ENCODE measurements at regions not wholly inside any gene's neighbourhood (a gene's known extent, or its start where the extent isn't known, plus 50 kb on each side); places are given as distances from the start of the nearest gene placed in this dataset.

DNA sequence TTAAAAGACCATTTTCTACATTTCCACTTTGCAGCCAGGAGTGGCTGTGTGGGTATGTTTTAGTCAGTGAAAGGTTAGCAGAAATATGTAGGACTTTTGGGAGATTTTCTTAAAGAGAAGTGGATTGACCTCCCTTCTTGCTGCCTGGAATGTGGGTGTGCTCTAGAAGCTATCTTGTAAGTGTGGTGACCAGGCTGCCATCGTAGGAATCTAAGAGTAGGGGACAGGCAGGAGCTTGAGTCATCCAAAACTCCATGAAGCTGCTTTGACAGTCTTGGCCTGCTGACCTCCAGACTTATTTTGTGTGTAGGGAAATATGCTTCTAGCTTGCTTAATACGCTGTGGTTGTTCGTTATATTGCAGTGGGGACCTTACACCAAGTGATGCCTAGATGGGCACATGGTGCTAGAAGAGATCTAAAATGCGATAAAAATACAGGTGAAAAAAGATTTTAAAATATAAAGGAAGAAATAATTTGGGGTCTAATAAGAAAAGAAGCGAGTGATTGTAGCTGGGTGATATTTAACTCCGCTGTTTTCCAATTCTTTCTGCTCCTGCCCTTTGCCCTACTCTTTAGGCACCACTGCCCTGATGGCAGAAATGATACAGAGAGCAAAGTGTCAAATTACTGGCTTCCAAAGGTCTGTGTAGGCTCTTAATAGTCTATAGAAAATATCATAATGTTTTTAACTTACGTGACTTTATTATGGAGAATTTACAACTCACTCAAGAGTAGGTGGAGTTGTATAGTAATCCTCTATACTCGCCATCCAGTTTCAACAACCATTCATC is 298.2 kb upstream of the ZNF608 start:
- Mint-ChIP-seq H3K9me3 (peaks cover 0 to 3% (median 0%) of the 10 kb centered on the region in 6 donors), H3K4me3 (no peak overlapping the region), H3K4me1 (no peaks in the 10 kb centered on the region), H3K27me3 (ENCODE audit: low read depth in 3 of 3) (peaks cover 0 to 5% (median 2%) of the 10 kb centered on the region in 3 donors), H3K36me3 (no peaks in the 10 kb centered on the region), H3K27ac (no peak overlapping the region)
- DNase-seq, result no peak

DNA sequence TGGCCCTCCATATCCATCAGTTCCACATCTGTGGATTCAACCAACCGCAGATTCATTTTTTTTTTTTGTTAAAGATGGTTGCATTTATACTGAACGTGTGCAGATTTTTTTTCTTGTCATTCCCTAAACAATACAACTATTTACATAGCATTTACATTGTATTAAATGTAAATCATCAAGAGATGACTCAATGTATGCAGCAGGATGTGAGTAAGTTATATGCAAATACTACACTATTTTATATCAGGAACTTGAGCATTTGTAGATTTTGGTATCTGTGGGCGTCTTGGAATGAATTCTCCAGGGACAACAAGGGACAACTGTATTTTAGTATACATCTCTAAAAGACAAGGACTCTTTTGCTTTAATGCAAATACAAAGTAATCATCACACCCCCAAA is 299.2 kb upstream of the ZNF608 start:
- no peaks in the 10 kb centered on the region for H3K4me1 Mint-ChIP-seq
- H3K27ac Mint-ChIP-seq, result no peak overlapping the region
- H3K4me3 Mint-ChIP-seq, result no peak overlapping the region
- no peak for DNase-seq
- no peaks in the 10 kb centered on the region for H3K36me3 Mint-ChIP-seq
- H3K9me3 Mint-ChIP-seq, result peaks cover 0 to 3% (median 0%) of the 10 kb centered on the region in 6 donors
- peaks cover 0 to 6% (median 2%) of the 10 kb centered on the region in 3 donors for H3K27me3 Mint-ChIP-seq (ENCODE audit: low read depth in 3 of 3)

DNA sequence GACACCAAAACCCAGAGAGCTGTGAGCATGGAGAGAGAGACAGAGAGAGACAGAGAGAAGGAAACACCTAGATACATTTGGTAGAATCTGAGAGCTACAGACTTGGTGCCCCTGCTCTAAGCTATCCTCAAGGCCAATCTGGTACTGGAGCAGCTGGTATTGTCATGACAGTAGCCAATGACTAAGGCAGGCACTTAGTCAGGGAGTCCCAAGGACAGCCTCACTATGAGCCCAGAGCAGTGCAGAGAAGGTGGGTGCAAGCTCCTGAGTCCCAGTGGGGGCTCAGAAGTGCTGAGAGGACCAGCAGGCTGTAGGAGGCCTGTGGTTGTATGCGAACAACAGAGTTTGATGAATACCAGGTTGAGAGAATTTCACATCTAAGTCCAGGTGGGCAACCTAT is 300.4 kb upstream of the ZNF608 start:
- DNase-seq, result no peak
- Mint-ChIP-seq H3K27ac (no peak overlapping the region), H3K4me1 (no peaks in the 10 kb centered on the region), H3K27me3 (ENCODE audit: low read depth in 3 of 3) (peaks cover 0 to 6% (median 2%) of the 10 kb centered on the region in 3 donors), H3K36me3 (no peaks in the 10 kb centered on the region), H3K9me3 (peaks cover 0 to 3% (median 0%) of the 10 kb centered on the region in 6 donors), H3K4me3 (no peak overlapping the region)

GRCh38 chr5:125047871-125048270 is 301.4 kb upstream of the ZNF608 start:
- no peaks in the 10 kb centered on the region for H3K4me1 Mint-ChIP-seq
- peaks cover 0 to 6% (median 2%) of the 10 kb centered on the region in 3 donors for H3K27me3 Mint-ChIP-seq (ENCODE audit: low read depth in 3 of 3)
- peaks cover 0 to 3% (median 0%) of the 10 kb centered on the region in 6 donors for H3K9me3 Mint-ChIP-seq
- no peak overlapping the region for H3K4me3 Mint-ChIP-seq
- DNase-seq, result no peak
- H3K27ac Mint-ChIP-seq, result no peak overlapping the region
- H3K36me3 Mint-ChIP-seq, result no peaks in the 10 kb centered on the region

GRCh38 chr5:125049721-125050702 is 303.6 kb upstream of the ZNF608 start:
- H3K27ac Mint-ChIP-seq, result no peak overlapping the region
- peaks cover 0 to 7% (median 2%) of the 10 kb centered on the region in 3 donors for H3K27me3 Mint-ChIP-seq (ENCODE audit: low read depth in 3 of 3)
- no peaks in the 10 kb centered on the region for H3K4me1 Mint-ChIP-seq
- no peaks in the 10 kb centered on the region for H3K36me3 Mint-ChIP-seq
- H3K9me3 Mint-ChIP-seq, result peaks cover 0 to 3% (median 0%) of the 10 kb centered on the region in 6 donors
- H3K4me3 Mint-ChIP-seq, result no peak overlapping the region
- DNase-seq, result no peak

DNA sequence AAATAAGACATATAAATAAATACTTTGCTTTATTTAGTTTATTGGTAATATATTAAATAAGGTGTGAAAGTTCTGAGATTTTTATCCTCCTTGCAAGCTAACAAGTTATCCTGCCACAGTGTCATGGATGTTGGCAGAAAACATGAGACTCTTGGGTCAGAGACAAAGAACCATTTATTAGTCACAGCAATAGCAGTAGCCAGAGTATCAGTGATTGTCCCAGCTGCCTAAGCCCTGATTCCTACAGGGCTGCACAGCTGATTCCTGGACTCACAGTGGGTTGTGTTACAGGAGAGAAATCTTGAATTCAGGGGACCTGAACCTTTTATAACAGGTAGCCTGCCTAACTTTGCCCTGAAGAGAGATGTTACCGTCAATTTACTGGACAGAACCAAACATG is 304.5 kb upstream of the ZNF608 start:
- H3K9me3 Mint-ChIP-seq, result peaks cover 0 to 4% (median 0%) of the 10 kb centered on the region in 6 donors
- no peak overlapping the region for H3K4me3 Mint-ChIP-seq
- no peak for DNase-seq
- no peaks in the 10 kb centered on the region for H3K4me1 Mint-ChIP-seq
- no peak overlapping the region for H3K27ac Mint-ChIP-seq
- no peaks in the 10 kb centered on the region for H3K36me3 Mint-ChIP-seq
- peaks cover 0 to 5% (median 2%) of the 10 kb centered on the region in 3 donors for H3K27me3 Mint-ChIP-seq (ENCODE audit: low read depth in 3 of 3)

GRCh38 chr5:125052584-125052983 is 306.1 kb upstream of the ZNF608 start:
- no peak overlapping the region for H3K27ac Mint-ChIP-seq
- H3K27me3 Mint-ChIP-seq (ENCODE audit: low read depth in 3 of 3), result peaks cover 0 to 5% (median 0%) of the 10 kb centered on the region in 3 donors

DNA sequence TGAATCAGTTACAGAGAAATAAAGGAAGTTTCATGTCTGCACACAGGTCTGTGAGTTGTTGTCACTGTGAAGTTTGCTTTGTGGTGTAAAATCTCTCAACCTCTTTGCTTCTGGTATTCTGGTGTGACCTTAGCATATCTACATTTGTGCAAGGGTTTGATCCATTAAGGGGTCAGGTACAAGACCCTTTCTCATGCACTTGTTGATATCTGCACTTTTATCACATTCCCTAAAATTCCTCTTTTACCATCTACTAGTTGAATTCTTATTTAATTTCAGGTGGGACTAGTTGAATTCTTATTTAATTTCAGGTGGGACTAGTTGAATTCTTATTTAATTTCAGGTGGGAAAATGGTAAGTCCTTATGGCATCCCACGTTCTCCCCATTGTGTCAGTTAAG is 306.7 kb upstream of the ZNF608 start:
- Mint-ChIP-seq H3K27ac (no peak overlapping the region), H3K36me3 (no peaks in the 10 kb centered on the region), H3K4me1 (peaks cover 4 to 7% of the 10 kb centered on the region in 2 donors), H3K4me3 (no peak overlapping the region), H3K9me3 (peaks cover 0 to 2% (median 0%) of the 10 kb centered on the region in 6 donors), H3K27me3 (ENCODE audit: low read depth in 3 of 3) (peaks cover 0 to 5% (median 1%) of the 10 kb centered on the region in 3 donors)
- DNase-seq, result no peak

More at GRCh38 chr5:125052584-125052983, 306.1 kb upstream of the ZNF608 start:
- H3K4me1 Mint-ChIP-seq, result peaks cover 4 to 7% of the 10 kb centered on the region in 2 donors
- no peak for DNase-seq
- H3K4me3 Mint-ChIP-seq, result no peak overlapping the region
- H3K36me3 Mint-ChIP-seq, result no peaks in the 10 kb centered on the region
- peaks cover 0 to 3% (median 0%) of the 10 kb centered on the region in 6 donors for H3K9me3 Mint-ChIP-seq

GRCh38 chr5:125054146-125054545 is 307.7 kb upstream of the ZNF608 start:
- Mint-ChIP-seq H3K9me3 (peaks cover 0 to 2% (median 0%) of the 10 kb centered on the region in 6 donors), H3K27me3 (ENCODE audit: low read depth in 3 of 3) (peaks cover 0 to 5% (median 1%) of the 10 kb centered on the region in 3 donors), H3K4me1 (peaks cover 4 to 7% of the 10 kb centered on the region in 2 donors), H3K4me3 (no peak overlapping the region), H3K36me3 (no peaks in the 10 kb centered on the region), H3K27ac (no peak overlapping the region)
- no peak for DNase-seq

DNA sequence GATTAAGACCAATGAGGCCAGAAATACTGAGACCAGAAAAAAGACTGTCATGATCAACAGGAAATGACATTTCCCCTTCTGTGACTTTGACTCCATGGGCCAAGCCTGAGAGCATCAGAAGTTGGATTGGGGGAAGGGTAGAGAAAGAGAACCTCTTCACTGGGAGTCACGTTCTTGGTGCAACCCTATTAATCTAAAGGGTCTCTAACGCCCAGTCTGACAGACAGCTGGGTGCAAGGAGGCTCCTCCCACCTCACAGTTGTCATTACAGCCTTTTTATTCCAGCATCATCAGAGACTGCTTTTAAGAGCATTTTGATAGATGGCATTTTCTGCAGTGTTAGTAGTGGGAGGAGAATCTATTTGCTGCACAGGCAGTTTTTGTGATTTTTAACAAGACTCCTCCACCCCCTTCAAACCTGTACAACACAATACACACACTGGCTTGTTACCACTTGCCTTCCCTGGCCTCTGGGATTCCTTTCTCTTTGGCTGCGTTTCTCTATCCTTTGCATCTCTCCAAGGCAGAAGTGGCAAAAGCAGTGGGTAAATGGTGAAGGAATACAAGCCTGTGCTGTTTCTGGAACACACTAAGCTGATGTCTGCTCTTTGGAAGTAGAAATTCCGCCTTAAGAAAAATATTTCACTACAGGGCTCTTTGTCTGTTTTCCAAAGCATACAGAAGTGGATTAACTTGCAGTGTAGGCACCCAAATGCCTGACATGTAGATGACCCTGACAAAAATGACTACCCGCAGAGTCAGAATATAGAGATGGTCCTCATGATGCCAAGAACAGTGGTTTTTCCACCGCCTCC is 310.4 kb upstream of the ZNF608 start:
- H3K9me3 Mint-ChIP-seq, result peaks cover 0 to 7% (median 0%) of the 10 kb centered on the region in 6 donors
- no peak overlapping the region for H3K4me3 Mint-ChIP-seq
- H3K27ac Mint-ChIP-seq, result no peak overlapping the region
- peaks cover 4 to 7% of the 10 kb centered on the region in 2 donors for H3K4me1 Mint-ChIP-seq
- peaks cover 0 to 3% (median 1%) of the 10 kb centered on the region in 3 donors for H3K27me3 Mint-ChIP-seq (ENCODE audit: low read depth in 3 of 3)
- DNase-seq, result no peak
- no peaks in the 10 kb centered on the region for H3K36me3 Mint-ChIP-seq

- no peak for DNase-seq
- Mint-ChIP-seq H3K9me3 (peaks cover 0 to 7% (median 0%) of the 10 kb centered on the region in 6 donors), H3K27me3 (ENCODE audit: low read depth in 3 of 3) (peaks cover 0 to 3% (median 1%) of the 10 kb centered on the region in 3 donors), H3K4me3 (no peak overlapping the region), H3K4me1 (peaks cover 4 to 7% of the 10 kb centered on the region in 2 donors), H3K27ac (no peak overlapping the region), H3K36me3 (no peaks in the 10 kb centered on the region)
These were observed 311.7 kb upstream of the ZNF608 start for GRCh38 chr5:125057912-125058826.

- Mint-ChIP-seq H3K4me3 (no peak overlapping the region), H3K27ac (no peak overlapping the region), H3K4me1 (peaks cover 4 to 7% of the 10 kb centered on the region in 2 donors), H3K27me3 (ENCODE audit: low read depth in 3 of 3) (peaks cover 0 to 4% (median 0%) of the 10 kb centered on the region in 3 donors), H3K9me3 (peaks cover 0 to 7% (median 0%) of the 10 kb centered on the region in 6 donors), H3K36me3 (no peaks in the 10 kb centered on the region)
- no peak for DNase-seq
These were observed 313.0 kb upstream of the ZNF608 start for GRCh38 chr5:125059255-125060002.
